ENCODE measurements at regions not wholly inside any gene's neighbourhood (a gene's known extent, or its start where the extent isn't known, plus 50 kb on each side); places are given as distances from the start of the nearest gene placed in this dataset.

- H3K27ac ChIP-seq, result no peak overlapping the region
- intact Hi-C loops (cut with DNase I), result no loop called here
- peaks cover 0 to 6% of the 10 kb centered on the region in 2 donors for H3K27me3 ChIP-seq
- no peaks in the 10 kb centered on the region for H3K36me3 ChIP-seq
- H3K4me1 ChIP-seq, result no peaks in the 10 kb centered on the region
- H3K9me3 ChIP-seq, result no peaks in the 10 kb centered on the region
- H3K4me3 ChIP-seq, result no peak overlapping the region
- TF ChIP-seq CTCF (IDR thresholded peaks at IDR 0.05), result no peak
- ATAC-seq (no peak), DNase-seq (no peak)
Measured at GRCh38 chr10:2826675-2827074, 240.7 kb upstream of the PFKP start.

- Histone ChIP-seq H3K9me3 (no peaks in the 10 kb centered on the region), H3K4me3 (no peak overlapping the region), H3K27ac (no peak overlapping the region), H3K36me3 (no peaks in the 10 kb centered on the region), H3K4me1 (no peaks in the 10 kb centered on the region), H3K27me3 (peaks cover 0 to 6% of the 10 kb centered on the region in 2 donors)
- intact Hi-C loops (cut with DNase I), result no loop called here
- TF ChIP-seq CTCF (IDR thresholded peaks at IDR 0.05), result no peak
- no peak for ATAC-seq
- DNase-seq, result no peak
Measured at GRCh38 chr10:2825841-2826240, 241.5 kb upstream of the PFKP start.

DNA sequence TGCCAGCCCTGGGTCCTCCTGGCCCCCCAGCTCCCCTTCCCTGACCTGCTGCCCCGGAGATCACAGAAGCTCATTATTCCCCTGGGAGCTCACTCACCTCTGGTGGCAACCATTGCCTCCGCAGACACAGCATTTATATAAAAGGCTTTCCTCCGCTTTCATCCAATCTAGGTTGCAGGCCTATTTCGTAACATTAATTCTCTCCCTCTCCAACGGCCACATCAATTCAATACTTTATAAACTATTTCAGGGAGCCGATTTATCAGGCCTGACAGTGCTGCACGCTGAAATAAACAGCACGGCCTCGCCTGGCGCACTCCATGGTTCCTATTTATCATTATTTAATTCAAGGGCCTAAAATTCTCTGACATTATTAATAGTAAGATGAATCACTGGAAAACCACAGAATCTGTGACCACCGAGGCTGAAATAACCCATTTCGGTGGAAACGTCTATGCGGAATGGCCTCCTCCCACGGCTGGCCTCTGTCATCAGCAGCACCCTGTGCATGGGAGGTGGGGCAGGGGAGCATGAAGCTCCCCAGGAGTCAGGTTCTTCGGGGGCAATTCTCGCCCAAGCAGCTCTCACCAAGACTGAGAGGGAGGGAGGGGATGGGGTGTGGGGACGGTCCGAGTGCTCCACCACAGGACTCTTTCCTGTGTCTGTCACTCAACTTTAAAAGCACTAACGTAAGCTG lies 249.3 kb upstream of the PFKP start:
- Histone ChIP-seq H3K27me3 (no peaks in the 10 kb centered on the region), H3K27ac (no peak overlapping the region), H3K4me1 (no peaks in the 10 kb centered on the region), H3K9me3 (no peaks in the 10 kb centered on the region), H3K36me3 (no peaks in the 10 kb centered on the region), H3K4me3 (no peak overlapping the region)
- intact Hi-C loops (cut with DNase I), result no loop called here
- TF ChIP-seq CTCF (IDR thresholded peaks at IDR 0.05), result no peak
- ATAC-seq (no peak), DNase-seq (no peak)

DNA sequence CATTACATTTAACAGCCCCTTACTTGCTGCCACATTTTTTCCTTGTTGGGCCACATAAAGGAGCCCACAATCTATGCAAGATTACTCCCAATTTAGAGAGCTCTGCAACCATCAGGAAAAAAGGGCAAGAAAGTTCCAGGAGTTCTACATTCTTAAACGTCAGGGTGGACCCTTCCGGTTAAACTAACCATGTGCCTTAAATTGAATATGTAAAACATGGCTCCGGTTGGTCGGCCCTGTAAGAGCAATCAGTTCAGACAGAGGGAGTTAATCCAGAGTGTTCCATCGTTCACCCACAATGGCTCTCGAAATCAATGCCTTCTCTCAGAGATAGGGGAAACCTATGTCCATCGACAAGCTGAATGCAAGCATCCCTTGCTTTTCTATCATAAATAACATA lies 253.7 kb upstream of the PFKP start:
- Histone ChIP-seq H3K27ac (no peak overlapping the region), H3K36me3 (no peaks in the 10 kb centered on the region), H3K4me3 (no peak overlapping the region), H3K4me1 (no peaks in the 10 kb centered on the region), H3K9me3 (no peaks in the 10 kb centered on the region), H3K27me3 (no peaks in the 10 kb centered on the region)
- ATAC-seq, result no peak
- DNase-seq, result no peak
- TF ChIP-seq CTCF (IDR thresholded peaks at IDR 0.05), result no peak
- intact Hi-C loops (cut with DNase I), result no loop called here

DNA sequence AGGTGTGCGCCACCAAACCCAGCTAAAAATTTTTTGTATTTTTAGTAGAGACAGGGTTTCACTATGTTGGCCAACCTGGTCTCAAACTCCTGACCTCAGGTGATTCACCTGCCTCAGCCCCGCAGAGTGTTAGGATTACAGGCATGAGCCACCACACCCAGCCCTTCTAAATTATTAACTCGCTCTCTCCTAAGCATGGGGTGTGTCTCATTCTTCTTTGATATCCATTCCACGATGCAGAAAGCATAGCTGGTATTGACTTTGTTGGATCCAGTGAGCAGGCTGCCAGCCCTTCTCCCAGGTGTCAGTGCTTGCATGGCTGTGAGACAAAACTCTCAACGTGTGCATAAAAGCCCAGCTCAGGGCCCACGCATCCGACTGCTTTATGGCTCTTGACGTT lies 254.1 kb upstream of the PFKP start:
- no peaks in the 10 kb centered on the region for H3K36me3 ChIP-seq
- TF ChIP-seq CTCF (IDR thresholded peaks at IDR 0.05), result no peak
- intact Hi-C loops (cut with DNase I), result no loop called here
- no peaks in the 10 kb centered on the region for H3K27me3 ChIP-seq
- DNase-seq (no peak), ATAC-seq (peak; percentile 56)
- no peak overlapping the region for H3K27ac ChIP-seq
- H3K4me3 ChIP-seq, result no peak overlapping the region
- no peaks in the 10 kb centered on the region for H3K4me1 ChIP-seq
- H3K9me3 ChIP-seq, result no peaks in the 10 kb centered on the region
